Right lobe of liver (tissue), 4 donors: ENCODE measurements at regions not wholly inside any gene's neighbourhood (a gene's known extent, or its start where the extent isn't known, plus 50 kb on each side); places are given as distances from the start of the nearest gene placed in this dataset.

Experiments used
- POLR2A ChIP-seq: fragments of 450-650 bp; IDR thresholded peaks from one replicate; pipeline ENCODE4 v1.6.1; 2017; ENCODE audit warnings: antibody characterized with exemption, mild to moderate bottlenecking
- TF ChIP-seq, protein P1 (sequence below), 4 donors: fragments of 200-600 bp in 3 of 4; fragments of 450-650 bp in 1 of 4; IDR thresholded peaks; one replicate each; pipeline versions ENCODE4 v1.5.1 to v1.8.0; 2016 to 2022; ENCODE audit warnings: antibody characterized with exemption in 4 of 4, mild to moderate bottlenecking in 2 of 4
- donor health status: DM: no; HTN: no; CAD: no.
- donor health status: DM: no; HTN: no; CAD: no.
- donor health status: DM: no; HTN: yes; CAD: no.

DNA sequence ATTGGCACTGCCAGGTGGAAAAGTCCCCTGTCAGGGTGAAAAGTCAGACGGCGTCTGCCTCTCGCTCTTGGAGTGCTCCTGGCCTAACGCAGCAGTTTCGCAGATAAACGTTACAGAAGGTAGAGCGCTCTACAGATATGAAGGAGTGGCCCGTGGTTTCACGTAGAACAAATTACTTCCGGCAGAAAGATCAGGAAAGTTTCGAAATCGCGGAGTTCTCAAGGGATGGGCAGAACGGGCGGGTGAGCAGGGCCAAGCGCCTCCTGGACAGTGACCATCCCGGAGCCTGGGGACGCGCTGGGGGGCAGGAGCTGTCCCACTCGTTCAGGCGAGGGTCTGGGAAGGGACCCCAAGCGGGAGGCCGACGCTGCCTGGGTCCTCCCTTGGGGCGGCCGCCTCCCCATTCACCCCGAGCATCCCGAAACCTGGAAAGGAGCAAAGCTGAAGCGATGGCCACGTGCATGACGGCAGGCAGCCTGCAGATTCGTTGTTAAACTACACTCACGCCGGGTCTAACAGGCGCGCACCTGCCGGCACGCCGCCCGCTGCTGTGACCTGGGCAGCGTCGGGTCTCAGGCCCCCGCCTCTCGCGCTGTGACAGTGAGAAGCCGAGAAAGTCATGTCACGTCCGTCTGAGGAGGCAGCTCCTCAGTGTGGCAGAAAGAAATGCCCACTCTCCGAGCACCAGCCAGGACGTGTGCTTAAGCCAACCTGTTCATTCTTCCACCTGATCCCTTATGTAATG lies 122.9 kb upstream of the SALL3 start:
- TF ChIP-seq POLR2A: no peak
- TF ChIP-seq, protein P1, sequence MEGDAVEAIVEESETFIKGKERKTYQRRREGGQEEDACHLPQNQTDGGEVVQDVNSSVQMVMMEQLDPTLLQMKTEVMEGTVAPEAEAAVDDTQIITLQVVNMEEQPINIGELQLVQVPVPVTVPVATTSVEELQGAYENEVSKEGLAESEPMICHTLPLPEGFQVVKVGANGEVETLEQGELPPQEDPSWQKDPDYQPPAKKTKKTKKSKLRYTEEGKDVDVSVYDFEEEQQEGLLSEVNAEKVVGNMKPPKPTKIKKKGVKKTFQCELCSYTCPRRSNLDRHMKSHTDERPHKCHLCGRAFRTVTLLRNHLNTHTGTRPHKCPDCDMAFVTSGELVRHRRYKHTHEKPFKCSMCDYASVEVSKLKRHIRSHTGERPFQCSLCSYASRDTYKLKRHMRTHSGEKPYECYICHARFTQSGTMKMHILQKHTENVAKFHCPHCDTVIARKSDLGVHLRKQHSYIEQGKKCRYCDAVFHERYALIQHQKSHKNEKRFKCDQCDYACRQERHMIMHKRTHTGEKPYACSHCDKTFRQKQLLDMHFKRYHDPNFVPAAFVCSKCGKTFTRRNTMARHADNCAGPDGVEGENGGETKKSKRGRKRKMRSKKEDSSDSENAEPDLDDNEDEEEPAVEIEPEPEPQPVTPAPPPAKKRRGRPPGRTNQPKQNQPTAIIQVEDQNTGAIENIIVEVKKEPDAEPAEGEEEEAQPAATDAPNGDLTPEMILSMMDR (IDR thresholded peaks at IDR 0.05): no peak
